GM12872 (cell line): ENCODE measurements at regions not wholly inside any gene's neighbourhood (a gene's known extent, or its start where the extent isn't known, plus 50 kb on each side); places are given as distances from the start of the nearest gene placed in this dataset.

ENCODE experiments used
- CTCF ChIP-seq: IDR thresholded peaks from 3 replicates; pipeline ENCODE4 v1.5.1; 2011; ENCODE audit warnings: low read depth, mild to moderate bottlenecking, low read length, moderate library complexity; ENCODE audit not compliant: insufficient read depth

- no peak for TF ChIP-seq CTCF
These were observed 327.9 kb downstream of the SFMBT2 start for GRCh38 chr10:7082967-7083366.

GRCh38 chr10:7077880-7078279, 333.0 kb downstream of the SFMBT2 start:
- no peak for TF ChIP-seq CTCF

- no peak for TF ChIP-seq CTCF
These were observed 335.0 kb downstream of the SFMBT2 start for GRCh38 chr10:7075851-7076250.

GRCh38 chr10:7075110-7075509, 335.7 kb downstream of the SFMBT2 start:
- TF ChIP-seq CTCF = no peak

- no peak for TF ChIP-seq CTCF
These were observed 339.4 kb downstream of the SFMBT2 start for GRCh38 chr10:7071421-7071820.

GRCh38 chr10:7070950-7071349, 339.9 kb downstream of the SFMBT2 start:
- no peak for TF ChIP-seq CTCF

GRCh38 chr10:7069706-7070105, 341.1 kb downstream of the SFMBT2 start:
- TF ChIP-seq CTCF = no peak

GRCh38 chr10:7056216-7056615, 354.6 kb downstream of the SFMBT2 start:
- TF ChIP-seq CTCF = no peak
